ENCODE measurements at regions not wholly inside any gene's neighbourhood (a gene's known extent, or its start where the extent isn't known, plus 50 kb on each side); places are given as distances from the start of the nearest gene placed in this dataset.

DNA sequence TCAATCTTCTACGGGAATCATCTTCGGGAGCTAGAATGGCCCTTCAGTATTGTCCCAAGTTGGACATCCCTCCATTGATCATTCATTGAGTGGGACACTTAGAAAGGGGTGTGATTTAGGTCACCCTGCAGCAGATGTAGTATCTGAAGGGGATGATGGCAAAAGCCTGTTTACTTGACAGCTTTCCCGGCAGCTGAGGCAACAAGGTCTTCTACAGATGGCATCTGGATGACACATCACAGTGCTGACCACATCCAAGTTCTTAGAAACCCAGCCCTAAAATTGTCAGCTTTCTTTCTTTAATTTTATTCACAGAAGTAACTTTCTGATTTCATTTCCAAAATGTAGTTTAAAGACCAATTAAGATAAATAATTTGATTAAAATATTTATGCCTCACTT is 150.3 kb downstream of the AMY1C start:
- TF ChIP-seq, protein P1, sequence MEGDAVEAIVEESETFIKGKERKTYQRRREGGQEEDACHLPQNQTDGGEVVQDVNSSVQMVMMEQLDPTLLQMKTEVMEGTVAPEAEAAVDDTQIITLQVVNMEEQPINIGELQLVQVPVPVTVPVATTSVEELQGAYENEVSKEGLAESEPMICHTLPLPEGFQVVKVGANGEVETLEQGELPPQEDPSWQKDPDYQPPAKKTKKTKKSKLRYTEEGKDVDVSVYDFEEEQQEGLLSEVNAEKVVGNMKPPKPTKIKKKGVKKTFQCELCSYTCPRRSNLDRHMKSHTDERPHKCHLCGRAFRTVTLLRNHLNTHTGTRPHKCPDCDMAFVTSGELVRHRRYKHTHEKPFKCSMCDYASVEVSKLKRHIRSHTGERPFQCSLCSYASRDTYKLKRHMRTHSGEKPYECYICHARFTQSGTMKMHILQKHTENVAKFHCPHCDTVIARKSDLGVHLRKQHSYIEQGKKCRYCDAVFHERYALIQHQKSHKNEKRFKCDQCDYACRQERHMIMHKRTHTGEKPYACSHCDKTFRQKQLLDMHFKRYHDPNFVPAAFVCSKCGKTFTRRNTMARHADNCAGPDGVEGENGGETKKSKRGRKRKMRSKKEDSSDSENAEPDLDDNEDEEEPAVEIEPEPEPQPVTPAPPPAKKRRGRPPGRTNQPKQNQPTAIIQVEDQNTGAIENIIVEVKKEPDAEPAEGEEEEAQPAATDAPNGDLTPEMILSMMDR (conservative IDR thresholded peaks at IDR 0.05) = no peak
- TF ChIP-seq EZH2 (IDR thresholded peaks at IDR 0.05; ENCODE audit: low read depth) = no peak

Data from PC-9 (cell line).